ENCODE measurements at regions not wholly inside any gene's neighbourhood (a gene's known extent, or its start where the extent isn't known, plus 50 kb on each side); places are given as distances from the start of the nearest gene placed in this dataset.

GRCh38 chr5:135702191-135702590, 123.4 kb upstream of the CXCL14 start:
- ATAC-seq, result no peak
- DNase-seq, result no peak

GRCh38 chr5:135700731-135701130, 121.9 kb upstream of the CXCL14 start:
- ATAC-seq (no peak), DNase-seq (no peak)

- DNase-seq (no peak), ATAC-seq (no peak)
Observed at GRCh38 chr5:135697959-135698345, 119.2 kb upstream of the CXCL14 start.

- ATAC-seq, result no peak
- DNase-seq, result no peak
Observed at GRCh38 chr5:135697251-135697958, 118.6 kb upstream of the CXCL14 start.

GRCh38 chr5:135696317-135696716, 117.5 kb upstream of the CXCL14 start:
- ATAC-seq, result no peak
- no peak for DNase-seq

GRCh38 chr5:135695656-135696313, 117.0 kb upstream of the CXCL14 start:
- DNase-seq, result no peak
- no peak for ATAC-seq

GRCh38 chr5:135694906-135695305, 116.1 kb upstream of the CXCL14 start:
- DNase-seq (no peak), ATAC-seq (no peak)

GRCh38 chr5:135694012-135694411, 115.2 kb upstream of the CXCL14 start:
- ATAC-seq (no peak), DNase-seq (no peak)

GRCh38 chr5:135693371-135693955, 114.7 kb upstream of the CXCL14 start:
- no peak for ATAC-seq
- DNase-seq, result no peak

GRCh38 chr5:135691044-135691443, 112.3 kb upstream of the CXCL14 start:
- DNase-seq (no peak), ATAC-seq (no peak)

GRCh38 chr5:135690466-135690865, 111.7 kb upstream of the CXCL14 start:
- no peak for DNase-seq
- ATAC-seq, result no peak

- ATAC-seq (no peak), DNase-seq (no peak)
Observed at GRCh38 chr5:135689506-135689905, 110.7 kb upstream of the CXCL14 start.

GRCh38 chr5:135688385-135688784, 109.6 kb upstream of the CXCL14 start:
- DNase-seq (no peak), ATAC-seq (no peak)

- ATAC-seq, result no peak
Observed at GRCh38 chr5:135683189-135683588, 104.4 kb upstream of the CXCL14 start.

GRCh38 chr5:135680713-135681112, 101.9 kb upstream of the CXCL14 start:
- ATAC-seq, result no peak
- DNase-seq, result no peak

More at GRCh38 chr5:135683189-135683588, 104.4 kb upstream of the CXCL14 start:
- DNase-seq, result no peak

GRCh38 chr5:135678640-135679268, 100.0 kb upstream of the CXCL14 start:
- ATAC-seq, result no peak

GRCh38 chr5:135671966-135672365, 93.2 kb upstream of the CXCL14 start:
- DNase-seq (no peak), ATAC-seq (no peak)

More at GRCh38 chr5:135678640-135679268, 100.0 kb upstream of the CXCL14 start:
- no peak for DNase-seq

GRCh38 chr5:135671052-135671705, 92.4 kb upstream of the CXCL14 start:
- DNase-seq (no peak), ATAC-seq (no peak)

GRCh38 chr5:135670588-135670987, 91.8 kb upstream of the CXCL14 start:
- ATAC-seq (no peak), DNase-seq (no peak)

- no peak for ATAC-seq
- DNase-seq, result no peak
Observed at GRCh38 chr5:135669416-135669815, 90.6 kb upstream of the CXCL14 start.

- DNase-seq (no peak), ATAC-seq (no peak)
Observed at GRCh38 chr5:135667673-135668072, 88.9 kb upstream of the CXCL14 start.

GRCh38 chr5:135667204-135667603, 88.4 kb upstream of the CXCL14 start:
- ATAC-seq (no peak), DNase-seq (no peak)

GRCh38 chr5:135662683-135663082, 83.9 kb upstream of the CXCL14 start:
- no peak for DNase-seq
- no peak for ATAC-seq

Data from stimulated activated naive CD8-positive, alpha-beta T cell treated with anti-CD3 and anti-CD28 coated beads, Interleukin-15, Interleukin-2, amounts not matched to agents 100 U/mL and 50 U/mL, for 24 hours (primary cell).